SK-N-MC (cell line): ENCODE measurements at regions not wholly inside any gene's neighbourhood (a gene's known extent, or its start where the extent isn't known, plus 50 kb on each side); places are given as distances from the start of the nearest gene placed in this dataset.

ENCODE experiments used
- EZH2 ChIP-seq: fragments of 200-600 bp; sonication (generic); IDR thresholded peaks from one replicate; pipeline ENCODE4 v1.6.1; 2017; ENCODE audit warnings: antibody characterized with exemption
- POLR2AphosphoS5 ChIP-seq: IDR thresholded peaks from 2 replicates; pipeline ENCODE4 v1.6.1; 2012; ENCODE audit warnings: mild to moderate bottlenecking, low read depth, low read length, borderline replicate concordance

GRCh38 chr3:194254040-194254439 lies 97.1 kb downstream of the CPN2 start:
- TF ChIP-seq EZH2 (no peak), POLR2AphosphoS5 (no peak)
